Lower lobe of right lung (tissue), 2 donors: ENCODE measurements at regions not wholly inside any gene's neighbourhood (a gene's known extent, or its start where the extent isn't known, plus 50 kb on each side); places are given as distances from the start of the nearest gene placed in this dataset.

Source experiments
- ATAC-seq, 2 donors: fragments of 200-7000 bp; cut with Tn5 transposase; one replicate each; pipeline ENCODE4 v1.9.1; 2020 to 2022; ENCODE audit warnings: mild to moderate bottlenecking in 2 of 2, moderate library complexity in 2 of 2
- DNase-seq: peaks from one replicate; pipeline ENCODE4 v3.0.0-alpha.2; 2020
- H3K27ac ChIP-seq: fragments of 200-600 bp; one replicate; pipeline ENCODE4 v1.8.0; 2022
- H3K27me3 ChIP-seq: fragments of 200-600 bp; one replicate; pipeline ENCODE4 v1.8.0; 2022; ENCODE audit warnings: low read depth
- H3K36me3 ChIP-seq: fragments of 200-600 bp; one replicate; pipeline ENCODE4 v1.8.0; 2022; ENCODE audit warnings: mild to moderate bottlenecking
- H3K4me1 ChIP-seq: fragments of 200-600 bp; one replicate; pipeline ENCODE4 v1.8.0; 2022
- H3K4me3 ChIP-seq: fragments of 200-600 bp; one replicate; pipeline ENCODE4 v1.8.0; 2022; ENCODE audit warnings: mild to moderate bottlenecking
- H3K9me3 ChIP-seq: fragments of 200-600 bp; one replicate; pipeline ENCODE4 v1.8.0; 2022
- CTCF ChIP-seq: fragments of 200-600 bp; IDR thresholded peaks from one replicate; pipeline ENCODE4 v1.8.0; 2022; ENCODE audit warnings: antibody characterized with exemption, mild to moderate bottlenecking
- intact Hi-C: fragments of 100-400 bp; cut with DNase I; formaldehyde crosslinking; loops from one replicate; pipeline ENCODE4 v1.11.0; 2022
- donor health status: DM: no; HTN: yes; CAD: no; lungs with severe emphysema.

- intact Hi-C loops, result no loop called here
- ATAC-seq, result no peak
Observed at GRCh38 chr6:147637620-147638195, 129.2 kb downstream of the SAMD5 start.

GRCh38 chr6:147639279-147639678, 130.8 kb downstream of the SAMD5 start:
- DNase-seq (no peak), ATAC-seq (no peak)
- Histone ChIP-seq H3K27ac (no peak overlapping the region), H3K4me3 (no peak overlapping the region), H3K4me1 (no peaks in the 10 kb centered on the region), H3K9me3 (no peaks in the 10 kb centered on the region), H3K27me3 (no peaks in the 10 kb centered on the region), H3K36me3 (no peaks in the 10 kb centered on the region)
- no peak for TF ChIP-seq CTCF
- intact Hi-C loops, result no loop called here

More at GRCh38 chr6:147637620-147638195, 129.2 kb downstream of the SAMD5 start:
- Histone ChIP-seq H3K9me3 (no peaks in the 10 kb centered on the region), H3K4me1 (no peaks in the 10 kb centered on the region), H3K27ac (no peak overlapping the region), H3K4me3 (no peak overlapping the region), H3K36me3 (no peaks in the 10 kb centered on the region), H3K27me3 (no peaks in the 10 kb centered on the region)
- no peak for DNase-seq
- no peak for TF ChIP-seq CTCF

GRCh38 chr6:147640606-147641005, 132.1 kb downstream of the SAMD5 start:
- no peak overlapping the region for H3K27ac ChIP-seq
- H3K9me3 ChIP-seq, result no peaks in the 10 kb centered on the region
- ATAC-seq, result no peak
- TF ChIP-seq CTCF, result no peak
- H3K27me3 ChIP-seq, result no peaks in the 10 kb centered on the region
- H3K4me3 ChIP-seq, result no peak overlapping the region
- no peak for DNase-seq
- no peaks in the 10 kb centered on the region for H3K36me3 ChIP-seq
- no peaks in the 10 kb centered on the region for H3K4me1 ChIP-seq
- intact Hi-C loops, result no loop called here

- intact Hi-C loops, result no loop called here
- Histone ChIP-seq H3K27me3 (no peaks in the 10 kb centered on the region), H3K4me3 (no peak overlapping the region), H3K27ac (no peak overlapping the region), H3K36me3 (no peaks in the 10 kb centered on the region), H3K4me1 (no peaks in the 10 kb centered on the region), H3K9me3 (no peaks in the 10 kb centered on the region)
- TF ChIP-seq CTCF, result no peak
- DNase-seq (no peak), ATAC-seq (no peak)
Observed at GRCh38 chr6:147641511-147641910, 133.0 kb downstream of the SAMD5 start.

GRCh38 chr6:147642458-147642857, 134.0 kb downstream of the SAMD5 start:
- no peak overlapping the region for H3K27ac ChIP-seq
- intact Hi-C loops, result no loop called here
- ATAC-seq (no peak), DNase-seq (no peak)
- no peaks in the 10 kb centered on the region for H3K9me3 ChIP-seq
- H3K36me3 ChIP-seq, result no peaks in the 10 kb centered on the region
- H3K4me3 ChIP-seq, result no peak overlapping the region
- no peaks in the 10 kb centered on the region for H3K27me3 ChIP-seq
- H3K4me1 ChIP-seq, result no peaks in the 10 kb centered on the region
- TF ChIP-seq CTCF, result no peak
